HS-5 (cell line): ENCODE measurements at regions not wholly inside any gene's neighbourhood (a gene's known extent, or its start where the extent isn't known, plus 50 kb on each side); places are given as distances from the start of the nearest gene placed in this dataset.

Experiments
- DNase-seq: peaks from one replicate; pipeline ENCODE4 v3.0.0-alpha.2; 2012; ENCODE audit warnings: low read depth

- no peak for DNase-seq
Observed at GRCh38 chr4:130486841-130487240, 1390.9 kb downstream of the C4orf33 start.

GRCh38 chr4:130510661-130511060, 1414.7 kb downstream of the C4orf33 start:
- no peak for DNase-seq

- DNase-seq = no peak
Observed at GRCh38 chr4:130511776-130512175, 1415.8 kb downstream of the C4orf33 start.

GRCh38 chr4:130524057-130524456, 1428.1 kb downstream of the C4orf33 start:
- DNase-seq = no peak

- no peak for DNase-seq
Observed at GRCh38 chr4:130530505-130530904, 1434.6 kb downstream of the C4orf33 start.

GRCh38 chr4:130534651-130535050, 1438.7 kb downstream of the C4orf33 start:
- no peak for DNase-seq

GRCh38 chr4:130542953-130543352, 1447.0 kb downstream of the C4orf33 start:
- no peak for DNase-seq

- DNase-seq = no peak
Observed at GRCh38 chr4:130545171-130545570, 1449.2 kb downstream of the C4orf33 start.

- DNase-seq = no peak
Observed at GRCh38 chr4:130545596-130545995, 1449.6 kb downstream of the C4orf33 start.

- no peak for DNase-seq
Observed at GRCh38 chr4:130559268-130559667, 1463.3 kb downstream of the C4orf33 start.

- DNase-seq = peak; percentile 58
Observed at GRCh38 chr4:130563185-130563888, 1467.4 kb downstream of the C4orf33 start.

- DNase-seq = no peak
Observed at GRCh38 chr4:130563889-130564418, 1468.0 kb downstream of the C4orf33 start.

GRCh38 chr4:130568746-130569145, 1472.8 kb downstream of the C4orf33 start:
- no peak for DNase-seq

- DNase-seq = no peak
Observed at GRCh38 chr4:130573742-130574141, 1477.8 kb downstream of the C4orf33 start.

GRCh38 chr4:130574215-130574614, 1478.3 kb downstream of the C4orf33 start:
- no peak for DNase-seq

- DNase-seq = no peak
Observed at GRCh38 chr4:130576218-130576617, 1480.3 kb downstream of the C4orf33 start.

- no peak for DNase-seq
Observed at GRCh38 chr4:130591091-130591490, 1495.1 kb downstream of the C4orf33 start.

GRCh38 chr4:130600706-130601105, 1504.8 kb downstream of the C4orf33 start:
- DNase-seq = no peak

GRCh38 chr4:130603043-130603442, 1507.1 kb downstream of the C4orf33 start:
- no peak for DNase-seq

- no peak for DNase-seq
Observed at GRCh38 chr4:130608121-130608520, 1512.2 kb downstream of the C4orf33 start.

GRCh38 chr4:130628531-130628930, 1532.6 kb downstream of the C4orf33 start:
- no peak for DNase-seq

- no peak for DNase-seq
Observed at GRCh38 chr4:130632731-130633604, 1537.0 kb downstream of the C4orf33 start.

- DNase-seq = no peak
Observed at GRCh38 chr4:130636486-130636885, 1540.5 kb downstream of the C4orf33 start.
